HG03108 (cell line): ENCODE measurements at regions not wholly inside any gene's neighbourhood (a gene's known extent, or its start where the extent isn't known, plus 50 kb on each side); places are given as distances from the start of the nearest gene placed in this dataset.
"Not testable (repeated sequence)": the region's sequence is repeated elsewhere in the genome, so short reads cannot be mapped to it uniquely, and the experiment has no call there.

ENCODE experiments used
- ATAC-seq: cut with Tn5 transposase; IDR thresholded peaks from one replicate; pipeline ENCODE4 v1.9.1; 2021; ENCODE audit warnings: moderate library complexity; ENCODE audit not compliant: unreplicated experiment

GRCh38 chr2:226115102-226115831 is 684.4 kb downstream of the IRS1 start:
- no peak for ATAC-seq

GRCh38 chr2:226114436-226114835 is 685.2 kb downstream of the IRS1 start:
- ATAC-seq: no peak

GRCh38 chr2:226098861-226099745 is 699.6 kb downstream of the NYAP2 start:
- no peak for ATAC-seq

GRCh38 chr2:226095058-226095457 is 695.5 kb downstream of the NYAP2 start:
- ATAC-seq: no peak

- ATAC-seq: no peak
Measured at GRCh38 chr2:226093364-226093763, 693.9 kb downstream of the NYAP2 start.

GRCh38 chr2:226088366-226088674 is 688.8 kb downstream of the NYAP2 start:
- ATAC-seq: no peak

- ATAC-seq: no peak
Measured at GRCh38 chr2:226087505-226088365, 688.2 kb downstream of the NYAP2 start.

- ATAC-seq: no peak
Measured at GRCh38 chr2:226087051-226087450, 687.5 kb downstream of the NYAP2 start.

- ATAC-seq: no peak
Measured at GRCh38 chr2:226086190-226086589, 686.7 kb downstream of the NYAP2 start.

GRCh38 chr2:226085425-226085824 is 685.9 kb downstream of the NYAP2 start:
- ATAC-seq: not testable (repeated sequence)

GRCh38 chr2:226080334-226080733 is 680.8 kb downstream of the NYAP2 start:
- no peak for ATAC-seq

GRCh38 chr2:226079671-226080181 is 680.2 kb downstream of the NYAP2 start:
- ATAC-seq: no peak

GRCh38 chr2:226079196-226079595 is 679.7 kb downstream of the NYAP2 start:
- no peak for ATAC-seq

- no peak for ATAC-seq
Measured at GRCh38 chr2:226078666-226079065, 679.2 kb downstream of the NYAP2 start.

GRCh38 chr2:226077841-226078240 is 678.3 kb downstream of the NYAP2 start:
- ATAC-seq: no peak

- ATAC-seq: no peak
Measured at GRCh38 chr2:226077031-226077430, 677.5 kb downstream of the NYAP2 start.

GRCh38 chr2:226076529-226076928 is 677.0 kb downstream of the NYAP2 start:
- no peak for ATAC-seq

- ATAC-seq: no peak
Measured at GRCh38 chr2:226074391-226074790, 674.9 kb downstream of the NYAP2 start.

- no peak for ATAC-seq
Measured at GRCh38 chr2:226073496-226074160, 674.1 kb downstream of the NYAP2 start.

GRCh38 chr2:226066873-226067272 is 667.4 kb downstream of the NYAP2 start:
- no peak for ATAC-seq

- no peak for ATAC-seq
Measured at GRCh38 chr2:226066391-226066790, 666.9 kb downstream of the NYAP2 start.
